K562 (cell line): ENCODE measurements at regions not wholly inside any gene's neighbourhood (a gene's known extent, or its start where the extent isn't known, plus 50 kb on each side); places are given as distances from the start of the nearest gene placed in this dataset.

ENCODE experiments used
- POLR2A ChIP-seq: fragments of 450-650 bp; conservative IDR thresholded peaks from 2 replicates; pipeline ENCODE4 v1.6.1; 2016
- TF ChIP-seq, protein P1 (sequence below), 3 experiments: fragments of 200-800 bp in 1 of 3; sonication (Bioruptor generic) in 1 of 3; sonication (generic) in 1 of 3; formaldehyde crosslinking in 1 of 3; IDR thresholded peaks; 2 replicates each; pipeline versions ENCODE4 v1.6.1 to v1.8.0; 2016 to 2022; ENCODE audit warnings: mild to moderate bottlenecking in 2 of 3, missing compliant biosample characterization in 2 of 3, missing genetic modification characterization in 2 of 3, missing genetic modification reagents in 1 of 3
- TF ChIP-seq, protein P2 (sequence below): fragments of 200-800 bp; sonication (Bioruptor generic); IDR thresholded peaks from 2 replicates; pipeline ENCODE4 v1.6.1; 2016; ENCODE audit warnings: missing genetic modification characterization, missing compliant biosample characterization
- TF ChIP-seq, protein P3 (sequence below): fragments of 200-600 bp; sonication (generic); IDR thresholded peaks from one replicate; pipeline ENCODE4 v1.6.1; 2012; ENCODE audit warnings: mild to moderate bottlenecking, low read depth, low read length, inconsistent platforms
- TF ChIP-seq, protein P4 (sequence below): fragments of 200-400 bp; formaldehyde crosslinking; IDR thresholded peaks from 2 replicates; pipeline ENCODE4 v1.6.1; 2017; ENCODE audit warnings: mild to moderate bottlenecking, low read depth, low read length, moderate library complexity
- TF ChIP-seq, protein P5 (sequence below): fragments of 250-450 bp; sonication (Bioruptor Pico); IDR thresholded peaks from 2 replicates; pipeline ENCODE4 v1.8.0; 2021; ENCODE audit warnings: borderline replicate concordance, mild to moderate bottlenecking, moderate library complexity; ENCODE audit not compliant: poor library complexity, severe bottlenecking

DNA sequence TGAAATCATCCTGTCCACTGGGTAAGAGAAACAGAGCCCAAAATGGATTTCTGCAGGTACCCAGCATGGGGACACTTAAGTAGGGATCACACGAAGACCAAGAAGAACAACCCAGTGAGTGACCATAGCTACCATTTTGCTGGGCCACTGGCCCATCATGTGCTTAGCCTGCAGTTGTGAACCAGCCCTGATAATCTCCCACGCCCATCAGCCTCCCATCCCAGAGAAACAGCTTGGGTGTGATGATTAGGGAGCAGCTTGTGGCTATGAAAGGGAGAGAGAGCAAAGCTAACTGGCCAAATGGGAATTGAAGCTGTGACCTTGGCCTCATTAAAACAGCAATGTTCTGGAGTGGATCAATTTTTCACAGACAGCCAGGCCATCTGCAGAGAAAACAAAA, 138.5 kb downstream of the SLC24A2 start (continued):
- TF ChIP-seq, protein P1, sequence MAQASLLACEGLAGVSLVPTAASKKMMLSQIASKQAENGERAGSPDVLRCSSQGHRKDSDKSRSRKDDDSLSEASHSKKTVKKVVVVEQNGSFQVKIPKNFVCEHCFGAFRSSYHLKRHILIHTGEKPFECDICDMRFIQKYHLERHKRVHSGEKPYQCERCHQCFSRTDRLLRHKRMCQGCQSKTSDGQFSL (CRISPR knock-in tag; IDR thresholded peaks at IDR 0.05), result no peak
- TF ChIP-seq, protein P1 (tag; IDR thresholded peaks at IDR 0.05), result no peak
- TF ChIP-seq, protein P2, sequence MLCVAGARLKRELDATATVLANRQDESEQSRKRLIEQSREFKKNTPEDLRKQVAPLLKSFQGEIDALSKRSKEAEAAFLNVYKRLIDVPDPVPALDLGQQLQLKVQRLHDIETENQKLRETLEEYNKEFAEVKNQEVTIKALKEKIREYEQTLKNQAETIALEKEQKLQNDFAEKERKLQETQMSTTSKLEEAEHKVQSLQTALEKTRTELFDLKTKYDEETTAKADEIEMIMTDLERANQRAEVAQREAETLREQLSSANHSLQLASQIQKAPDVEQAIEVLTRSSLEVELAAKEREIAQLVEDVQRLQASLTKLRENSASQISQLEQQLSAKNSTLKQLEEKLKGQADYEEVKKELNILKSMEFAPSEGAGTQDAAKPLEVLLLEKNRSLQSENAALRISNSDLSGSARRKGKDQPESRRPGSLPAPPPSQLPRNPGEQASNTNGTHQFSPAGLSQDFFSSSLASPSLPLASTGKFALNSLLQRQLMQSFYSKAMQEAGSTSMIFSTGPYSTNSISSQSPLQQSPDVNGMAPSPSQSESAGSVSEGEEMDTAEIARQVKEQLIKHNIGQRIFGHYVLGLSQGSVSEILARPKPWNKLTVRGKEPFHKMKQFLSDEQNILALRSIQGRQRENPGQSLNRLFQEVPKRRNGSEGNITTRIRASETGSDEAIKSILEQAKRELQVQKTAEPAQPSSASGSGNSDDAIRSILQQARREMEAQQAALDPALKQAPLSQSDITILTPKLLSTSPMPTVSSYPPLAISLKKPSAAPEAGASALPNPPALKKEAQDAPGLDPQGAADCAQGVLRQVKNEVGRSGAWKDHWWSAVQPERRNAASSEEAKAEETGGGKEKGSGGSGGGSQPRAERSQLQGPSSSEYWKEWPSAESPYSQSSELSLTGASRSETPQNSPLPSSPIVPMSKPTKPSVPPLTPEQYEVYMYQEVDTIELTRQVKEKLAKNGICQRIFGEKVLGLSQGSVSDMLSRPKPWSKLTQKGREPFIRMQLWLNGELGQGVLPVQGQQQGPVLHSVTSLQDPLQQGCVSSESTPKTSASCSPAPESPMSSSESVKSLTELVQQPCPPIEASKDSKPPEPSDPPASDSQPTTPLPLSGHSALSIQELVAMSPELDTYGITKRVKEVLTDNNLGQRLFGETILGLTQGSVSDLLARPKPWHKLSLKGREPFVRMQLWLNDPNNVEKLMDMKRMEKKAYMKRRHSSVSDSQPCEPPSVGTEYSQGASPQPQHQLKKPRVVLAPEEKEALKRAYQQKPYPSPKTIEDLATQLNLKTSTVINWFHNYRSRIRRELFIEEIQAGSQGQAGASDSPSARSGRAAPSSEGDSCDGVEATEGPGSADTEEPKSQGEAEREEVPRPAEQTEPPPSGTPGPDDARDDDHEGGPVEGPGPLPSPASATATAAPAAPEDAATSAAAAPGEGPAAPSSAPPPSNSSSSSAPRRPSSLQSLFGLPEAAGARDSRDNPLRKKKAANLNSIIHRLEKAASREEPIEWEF, result no peak
- TF ChIP-seq, protein P3, sequence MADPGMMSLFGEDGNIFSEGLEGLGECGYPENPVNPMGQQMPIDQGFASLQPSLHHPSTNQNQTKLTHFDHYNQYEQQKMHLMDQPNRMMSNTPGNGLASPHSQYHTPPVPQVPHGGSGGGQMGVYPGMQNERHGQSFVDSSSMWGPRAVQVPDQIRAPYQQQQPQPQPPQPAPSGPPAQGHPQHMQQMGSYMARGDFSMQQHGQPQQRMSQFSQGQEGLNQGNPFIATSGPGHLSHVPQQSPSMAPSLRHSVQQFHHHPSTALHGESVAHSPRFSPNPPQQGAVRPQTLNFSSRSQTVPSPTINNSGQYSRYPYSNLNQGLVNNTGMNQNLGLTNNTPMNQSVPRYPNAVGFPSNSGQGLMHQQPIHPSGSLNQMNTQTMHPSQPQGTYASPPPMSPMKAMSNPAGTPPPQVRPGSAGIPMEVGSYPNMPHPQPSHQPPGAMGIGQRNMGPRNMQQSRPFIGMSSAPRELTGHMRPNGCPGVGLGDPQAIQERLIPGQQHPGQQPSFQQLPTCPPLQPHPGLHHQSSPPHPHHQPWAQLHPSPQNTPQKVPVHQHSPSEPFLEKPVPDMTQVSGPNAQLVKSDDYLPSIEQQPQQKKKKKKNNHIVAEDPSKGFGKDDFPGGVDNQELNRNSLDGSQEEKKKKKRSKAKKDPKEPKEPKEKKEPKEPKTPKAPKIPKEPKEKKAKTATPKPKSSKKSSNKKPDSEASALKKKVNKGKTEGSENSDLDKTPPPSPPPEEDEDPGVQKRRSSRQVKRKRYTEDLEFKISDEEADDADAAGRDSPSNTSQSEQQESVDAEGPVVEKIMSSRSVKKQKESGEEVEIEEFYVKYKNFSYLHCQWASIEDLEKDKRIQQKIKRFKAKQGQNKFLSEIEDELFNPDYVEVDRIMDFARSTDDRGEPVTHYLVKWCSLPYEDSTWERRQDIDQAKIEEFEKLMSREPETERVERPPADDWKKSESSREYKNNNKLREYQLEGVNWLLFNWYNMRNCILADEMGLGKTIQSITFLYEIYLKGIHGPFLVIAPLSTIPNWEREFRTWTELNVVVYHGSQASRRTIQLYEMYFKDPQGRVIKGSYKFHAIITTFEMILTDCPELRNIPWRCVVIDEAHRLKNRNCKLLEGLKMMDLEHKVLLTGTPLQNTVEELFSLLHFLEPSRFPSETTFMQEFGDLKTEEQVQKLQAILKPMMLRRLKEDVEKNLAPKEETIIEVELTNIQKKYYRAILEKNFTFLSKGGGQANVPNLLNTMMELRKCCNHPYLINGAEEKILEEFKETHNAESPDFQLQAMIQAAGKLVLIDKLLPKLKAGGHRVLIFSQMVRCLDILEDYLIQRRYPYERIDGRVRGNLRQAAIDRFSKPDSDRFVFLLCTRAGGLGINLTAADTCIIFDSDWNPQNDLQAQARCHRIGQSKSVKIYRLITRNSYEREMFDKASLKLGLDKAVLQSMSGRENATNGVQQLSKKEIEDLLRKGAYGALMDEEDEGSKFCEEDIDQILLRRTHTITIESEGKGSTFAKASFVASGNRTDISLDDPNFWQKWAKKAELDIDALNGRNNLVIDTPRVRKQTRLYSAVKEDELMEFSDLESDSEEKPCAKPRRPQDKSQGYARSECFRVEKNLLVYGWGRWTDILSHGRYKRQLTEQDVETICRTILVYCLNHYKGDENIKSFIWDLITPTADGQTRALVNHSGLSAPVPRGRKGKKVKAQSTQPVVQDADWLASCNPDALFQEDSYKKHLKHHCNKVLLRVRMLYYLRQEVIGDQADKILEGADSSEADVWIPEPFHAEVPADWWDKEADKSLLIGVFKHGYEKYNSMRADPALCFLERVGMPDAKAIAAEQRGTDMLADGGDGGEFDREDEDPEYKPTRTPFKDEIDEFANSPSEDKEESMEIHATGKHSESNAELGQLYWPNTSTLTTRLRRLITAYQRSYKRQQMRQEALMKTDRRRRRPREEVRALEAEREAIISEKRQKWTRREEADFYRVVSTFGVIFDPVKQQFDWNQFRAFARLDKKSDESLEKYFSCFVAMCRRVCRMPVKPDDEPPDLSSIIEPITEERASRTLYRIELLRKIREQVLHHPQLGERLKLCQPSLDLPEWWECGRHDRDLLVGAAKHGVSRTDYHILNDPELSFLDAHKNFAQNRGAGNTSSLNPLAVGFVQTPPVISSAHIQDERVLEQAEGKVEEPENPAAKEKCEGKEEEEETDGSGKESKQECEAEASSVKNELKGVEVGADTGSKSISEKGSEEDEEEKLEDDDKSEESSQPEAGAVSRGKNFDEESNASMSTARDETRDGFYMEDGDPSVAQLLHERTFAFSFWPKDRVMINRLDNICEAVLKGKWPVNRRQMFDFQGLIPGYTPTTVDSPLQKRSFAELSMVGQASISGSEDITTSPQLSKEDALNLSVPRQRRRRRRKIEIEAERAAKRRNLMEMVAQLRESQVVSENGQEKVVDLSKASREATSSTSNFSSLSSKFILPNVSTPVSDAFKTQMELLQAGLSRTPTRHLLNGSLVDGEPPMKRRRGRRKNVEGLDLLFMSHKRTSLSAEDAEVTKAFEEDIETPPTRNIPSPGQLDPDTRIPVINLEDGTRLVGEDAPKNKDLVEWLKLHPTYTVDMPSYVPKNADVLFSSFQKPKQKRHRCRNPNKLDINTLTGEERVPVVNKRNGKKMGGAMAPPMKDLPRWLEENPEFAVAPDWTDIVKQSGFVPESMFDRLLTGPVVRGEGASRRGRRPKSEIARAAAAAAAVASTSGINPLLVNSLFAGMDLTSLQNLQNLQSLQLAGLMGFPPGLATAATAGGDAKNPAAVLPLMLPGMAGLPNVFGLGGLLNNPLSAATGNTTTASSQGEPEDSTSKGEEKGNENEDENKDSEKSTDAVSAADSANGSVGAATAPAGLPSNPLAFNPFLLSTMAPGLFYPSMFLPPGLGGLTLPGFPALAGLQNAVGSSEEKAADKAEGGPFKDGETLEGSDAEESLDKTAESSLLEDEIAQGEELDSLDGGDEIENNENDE, result no peak
- TF ChIP-seq POLR2A, result no peak
- TF ChIP-seq, protein P4, sequence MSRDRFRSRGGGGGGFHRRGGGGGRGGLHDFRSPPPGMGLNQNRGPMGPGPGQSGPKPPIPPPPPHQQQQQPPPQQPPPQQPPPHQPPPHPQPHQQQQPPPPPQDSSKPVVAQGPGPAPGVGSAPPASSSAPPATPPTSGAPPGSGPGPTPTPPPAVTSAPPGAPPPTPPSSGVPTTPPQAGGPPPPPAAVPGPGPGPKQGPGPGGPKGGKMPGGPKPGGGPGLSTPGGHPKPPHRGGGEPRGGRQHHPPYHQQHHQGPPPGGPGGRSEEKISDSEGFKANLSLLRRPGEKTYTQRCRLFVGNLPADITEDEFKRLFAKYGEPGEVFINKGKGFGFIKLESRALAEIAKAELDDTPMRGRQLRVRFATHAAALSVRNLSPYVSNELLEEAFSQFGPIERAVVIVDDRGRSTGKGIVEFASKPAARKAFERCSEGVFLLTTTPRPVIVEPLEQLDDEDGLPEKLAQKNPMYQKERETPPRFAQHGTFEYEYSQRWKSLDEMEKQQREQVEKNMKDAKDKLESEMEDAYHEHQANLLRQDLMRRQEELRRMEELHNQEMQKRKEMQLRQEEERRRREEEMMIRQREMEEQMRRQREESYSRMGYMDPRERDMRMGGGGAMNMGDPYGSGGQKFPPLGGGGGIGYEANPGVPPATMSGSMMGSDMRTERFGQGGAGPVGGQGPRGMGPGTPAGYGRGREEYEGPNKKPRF, result no peak
- TF ChIP-seq, protein P5, sequence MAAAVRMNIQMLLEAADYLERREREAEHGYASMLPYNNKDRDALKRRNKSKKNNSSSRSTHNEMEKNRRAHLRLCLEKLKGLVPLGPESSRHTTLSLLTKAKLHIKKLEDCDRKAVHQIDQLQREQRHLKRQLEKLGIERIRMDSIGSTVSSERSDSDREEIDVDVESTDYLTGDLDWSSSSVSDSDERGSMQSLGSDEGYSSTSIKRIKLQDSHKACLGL (CRISPR knock-in tag), result no peak
